ENCODE measurements at regions not wholly inside any gene's neighbourhood (a gene's known extent, or its start where the extent isn't known, plus 50 kb on each side); places are given as distances from the start of the nearest gene placed in this dataset.
"Not testable (repeated sequence)": the region's sequence is repeated elsewhere in the genome, so short reads cannot be mapped to it uniquely, and the experiment has no call there.

GRCh38 chr14:98924046-98924445, 348.0 kb downstream of the BCL11B start:
- no peak for DNase-seq

DNA sequence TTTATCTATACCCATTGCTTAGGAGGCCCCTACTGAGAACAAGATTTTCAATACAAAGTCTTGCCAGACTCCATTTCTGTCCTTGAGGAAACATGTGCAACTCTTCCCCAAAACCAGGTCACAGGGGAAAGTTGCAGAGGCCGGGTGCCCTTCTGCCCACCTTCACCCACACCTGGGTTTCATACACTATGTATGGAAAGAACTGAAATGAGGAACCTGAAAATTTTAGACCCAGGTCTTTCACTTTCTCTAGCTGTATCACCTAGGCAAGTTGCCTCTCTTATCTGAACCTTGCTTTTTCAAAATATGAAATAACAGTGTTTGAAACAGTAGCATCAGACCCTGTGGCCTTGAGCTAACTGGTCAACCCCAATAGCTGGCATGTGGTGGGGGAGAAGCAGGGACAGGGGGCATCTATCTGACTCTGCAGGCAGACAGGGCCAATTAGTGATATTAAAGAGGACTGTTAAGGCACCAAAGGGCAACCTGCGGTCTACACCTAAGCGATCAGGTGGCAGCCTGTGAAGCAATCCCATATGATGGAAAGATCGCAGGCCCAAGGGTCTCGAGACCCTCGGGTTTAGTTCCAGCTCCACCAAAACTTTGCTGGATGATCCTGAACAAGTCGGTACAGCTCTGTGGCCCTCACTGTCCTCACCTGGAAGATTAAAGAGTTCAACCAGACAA, 346.5 kb downstream of the BCL11B start:
- no peak for DNase-seq

- no peak for DNase-seq
Measured at GRCh38 chr14:98926146-98926545, 345.9 kb downstream of the BCL11B start.

DNA sequence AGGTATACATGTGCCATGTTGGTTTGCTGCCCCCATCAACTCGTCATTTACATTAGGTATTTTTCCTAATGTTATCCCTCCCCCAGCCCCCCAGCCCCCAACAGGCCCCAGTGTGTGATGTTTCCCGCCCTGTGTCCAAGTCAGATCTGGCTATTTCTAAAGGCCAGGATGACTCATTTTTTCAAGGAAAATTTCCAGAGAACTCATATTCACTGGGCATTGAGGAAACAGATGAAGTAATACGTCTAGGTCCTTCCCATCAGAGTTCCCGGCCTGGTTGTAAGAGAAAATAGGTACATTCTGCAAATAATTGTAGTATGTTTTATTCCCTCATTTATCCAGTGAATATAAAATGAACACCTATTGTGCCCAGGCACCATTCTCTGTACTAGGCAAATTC, 345.2 kb downstream of the BCL11B start:
- DNase-seq: no peak

GRCh38 chr14:98927986-98928385, 344.0 kb downstream of the BCL11B start:
- no peak for DNase-seq

- no peak for DNase-seq
Measured at GRCh38 chr14:98928418-98928817, 343.6 kb downstream of the BCL11B start.

DNA sequence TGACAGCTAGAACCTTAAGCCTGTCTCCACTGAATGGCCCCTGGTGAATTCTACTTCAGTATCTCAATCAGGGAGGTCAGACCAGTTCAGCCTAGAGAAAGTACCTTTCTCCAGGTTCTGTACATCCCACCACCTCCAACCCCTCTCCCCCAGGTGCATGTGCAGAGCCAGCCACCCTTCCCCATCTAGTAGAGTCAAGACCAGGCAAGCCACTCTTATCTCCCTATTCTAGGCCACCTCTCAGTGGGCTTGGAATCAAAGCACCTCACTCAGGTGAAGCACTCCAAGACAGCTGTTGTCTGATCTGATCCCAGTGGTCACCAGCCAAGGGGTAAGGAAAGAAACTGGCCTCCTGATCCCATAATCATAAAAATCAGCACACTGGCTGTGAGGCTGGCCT, 340.9 kb downstream of the BCL11B start:
- DNase-seq: no peak

- DNase-seq: no peak
Measured at GRCh38 chr14:98931911-98932310, 340.1 kb downstream of the BCL11B start.

DNA sequence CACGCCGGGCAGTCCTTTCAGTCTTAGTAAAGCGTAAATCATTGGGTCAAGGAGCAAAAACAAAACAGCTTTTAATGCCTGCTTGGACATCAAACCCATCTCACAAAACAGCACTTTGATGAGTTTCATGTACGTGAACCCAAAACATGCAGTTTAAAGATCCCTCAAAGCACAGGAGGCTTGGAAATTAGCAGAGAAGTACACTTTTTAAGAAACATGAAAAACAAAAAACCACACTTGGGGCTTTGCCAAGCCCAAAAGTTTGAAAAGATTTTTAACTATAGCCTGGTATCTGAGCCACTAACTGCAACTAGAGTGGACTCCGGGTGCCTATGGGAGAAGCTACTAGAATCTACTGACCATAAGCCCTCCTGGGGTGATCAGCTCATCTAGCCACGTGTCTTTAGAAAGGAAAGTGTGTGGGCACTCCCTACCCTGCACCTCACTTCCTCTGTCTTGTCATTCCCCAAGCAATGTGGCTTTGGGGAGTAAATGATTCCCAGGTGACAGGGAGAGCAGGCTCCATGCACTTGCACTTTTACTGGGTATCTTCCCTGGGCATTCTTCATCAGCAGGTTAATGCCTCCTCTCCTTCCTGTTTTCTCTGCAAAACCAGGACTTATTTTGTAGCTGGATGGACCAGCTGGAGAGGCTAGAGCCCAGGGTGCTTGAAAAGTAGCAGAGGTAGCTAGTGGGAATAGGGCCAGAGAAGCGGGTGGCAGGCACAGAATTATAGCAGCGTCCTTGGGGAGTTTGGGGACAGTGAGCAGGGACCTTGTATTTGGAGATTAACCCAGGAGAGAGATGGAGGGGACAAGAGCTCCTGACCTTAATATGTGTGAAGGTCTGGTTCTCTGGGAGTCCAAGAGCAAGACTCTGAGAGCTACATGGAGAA, 339.3 kb downstream of the BCL11B start:
- no peak for DNase-seq

- DNase-seq: not testable (repeated sequence)
Measured at GRCh38 chr14:98934569-98934968, 337.4 kb downstream of the BCL11B start.

GRCh38 chr14:98935921-98936320, 336.1 kb downstream of the BCL11B start:
- no peak for DNase-seq

DNA sequence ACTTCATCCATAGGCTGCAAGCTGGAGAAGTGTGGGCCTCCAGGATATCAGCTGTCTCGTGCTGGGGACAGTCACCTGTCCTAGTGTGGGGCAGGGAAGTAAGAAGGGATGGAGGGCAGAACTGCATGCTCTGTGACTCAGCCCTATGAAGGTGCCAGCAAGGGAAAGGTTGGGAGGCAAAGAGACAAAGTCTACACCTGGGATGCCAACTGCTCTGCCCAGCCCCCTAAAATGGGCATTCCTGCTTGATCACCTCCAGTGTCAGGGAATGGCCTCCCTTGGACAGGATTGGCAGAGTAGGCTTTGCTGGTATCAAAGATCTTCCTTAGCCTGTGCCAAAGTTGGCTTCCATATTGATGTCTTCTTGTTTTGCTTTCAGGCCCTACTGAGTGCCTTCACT, 335.0 kb downstream of the BCL11B start:
- no peak for DNase-seq

GRCh38 chr14:98937712-98938505, 334.1 kb downstream of the BCL11B start:
- DNase-seq: no peak

- no peak for DNase-seq
Measured at GRCh38 chr14:98940693-98941437, 331.1 kb downstream of the BCL11B start.

DNA sequence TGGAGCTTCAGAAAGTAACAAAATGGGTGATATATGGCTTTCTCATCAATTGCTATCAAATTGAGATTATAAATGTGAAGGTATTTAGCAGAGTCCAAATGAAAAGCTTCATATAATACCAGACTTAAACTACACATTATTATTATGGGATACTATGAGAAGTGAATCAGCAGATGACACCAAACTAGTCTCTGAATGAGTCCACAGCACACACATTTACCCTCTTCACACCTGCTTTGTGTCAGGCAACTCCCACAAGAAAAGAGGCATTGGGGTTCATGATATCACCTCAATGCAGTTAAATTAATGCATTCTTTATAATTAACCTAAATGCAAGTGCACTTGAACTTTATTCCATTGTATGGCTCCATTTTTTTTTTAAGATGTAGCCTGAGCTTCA, 330.5 kb downstream of the BCL11B start:
- DNase-seq: no peak

GRCh38 chr14:98943907-98944306, 328.1 kb downstream of the BCL11B start:
- no peak for DNase-seq

DNA sequence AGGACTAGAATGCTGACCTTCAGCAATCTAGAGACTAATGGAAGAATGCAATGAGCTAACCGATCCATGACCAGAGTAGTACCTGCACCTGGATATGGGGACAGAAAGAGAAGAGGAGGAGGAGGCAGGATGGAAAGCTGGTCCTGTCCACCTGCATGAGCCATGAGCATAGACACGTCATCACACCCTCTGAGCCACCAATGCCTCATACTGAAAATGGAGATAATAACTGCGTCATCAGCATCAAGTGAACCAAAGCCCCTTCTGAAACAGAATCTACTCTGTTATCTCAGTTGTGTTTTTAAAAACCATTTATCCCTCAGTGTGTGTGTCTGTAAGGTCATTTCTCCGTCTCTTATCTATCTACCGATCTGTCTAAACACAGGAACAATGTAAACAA, 327.0 kb downstream of the BCL11B start:
- DNase-seq: no peak

- DNase-seq: no peak
Measured at GRCh38 chr14:98945611-98946570, 326.1 kb downstream of the BCL11B start.

- no peak for DNase-seq
Measured at GRCh38 chr14:98946940-98947339, 325.1 kb downstream of the BCL11B start.

DNA sequence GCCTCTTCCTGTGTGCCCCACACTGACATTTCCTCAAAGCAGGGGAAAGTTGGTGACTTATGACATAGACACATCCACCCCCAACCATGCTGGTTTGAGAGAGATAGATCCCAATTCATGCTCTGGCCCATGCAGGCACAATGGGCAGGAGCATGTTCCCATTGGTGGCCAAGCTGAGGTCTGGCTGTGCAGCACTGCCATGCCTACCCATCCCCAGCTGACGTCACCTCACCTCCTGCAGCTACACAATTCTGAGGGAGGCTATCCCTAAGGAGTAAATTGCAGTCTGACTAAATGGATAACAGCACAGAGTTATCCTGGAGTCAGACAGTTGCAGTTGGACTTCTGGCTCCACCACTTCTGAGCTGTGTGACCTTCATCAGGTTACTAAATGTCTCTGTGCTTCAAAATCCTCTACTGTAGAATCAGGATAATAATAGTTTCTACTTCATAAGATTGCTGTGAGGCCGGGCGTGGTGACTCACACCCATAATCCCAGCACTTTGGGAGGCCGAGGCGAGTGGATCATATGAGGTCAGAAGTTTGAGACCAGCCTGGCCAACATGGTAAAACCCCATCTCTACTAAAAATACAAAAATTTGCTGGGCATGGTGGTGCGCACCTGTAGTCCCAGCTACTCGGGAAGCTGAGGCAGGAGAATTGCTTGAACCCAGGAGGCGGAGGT, 323.9 kb downstream of the BCL11B start:
- DNase-seq: no peak

DNA sequence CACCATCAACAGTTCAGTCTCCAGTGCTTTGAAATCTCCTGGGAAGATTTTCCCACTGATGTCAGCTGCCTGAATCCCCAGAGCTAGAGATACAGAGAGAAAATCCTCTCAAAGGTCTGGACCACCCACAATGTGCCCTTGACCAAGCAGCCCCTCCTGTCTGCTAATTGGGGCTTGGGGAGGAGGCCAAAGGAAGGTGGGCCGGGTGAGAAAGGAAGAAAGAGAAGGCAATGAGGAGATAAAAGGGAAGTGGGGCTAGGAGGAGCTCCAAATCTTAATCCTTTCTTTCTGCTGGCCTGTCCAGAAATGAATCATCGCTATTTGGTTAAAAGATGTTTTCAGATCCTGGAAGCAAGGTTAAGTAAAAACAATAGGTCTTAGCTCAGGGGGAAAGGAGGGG, 322.9 kb downstream of the BCL11B start:
- peak; percentile 38 for DNase-seq

Measured in suppressor macrophage treated with lipopolysaccharide for 4 hours (primary cell).